Right lobe of liver (tissue), 6 donors: ENCODE measurements at regions not wholly inside any gene's neighbourhood (a gene's known extent, or its start where the extent isn't known, plus 50 kb on each side); places are given as distances from the start of the nearest gene placed in this dataset.

Experiments used
- ATAC-seq, 4 donors: fragments of 200-7000 bp; cut with Tn5 transposase; one replicate each; pipeline ENCODE4 v1.9.1; 2020; ENCODE audit warnings: mild to moderate bottlenecking in 4 of 4, moderate library complexity in 4 of 4
- DNase-seq, 3 donors: peaks; one replicate each; pipeline ENCODE4 v3.0.0-alpha.2; 2020
- H3K27ac ChIP-seq, 3 donors: fragments of 200-600 bp; one replicate each; pipeline ENCODE4 v1.8.0; 2022
- H3K27me3 ChIP-seq, 2 donors: fragments of 200-600 bp; one replicate each; pipeline ENCODE4 v1.8.0; 2022
- H3K36me3 ChIP-seq, 4 donors: fragments of 200-600 bp; sonication (generic) in 1 of 4; one replicate each; pipeline versions ENCODE4 v1.5.1 to v1.8.0; 2017 to 2022; ENCODE audit warnings: control low read depth in 1 of 4
- H3K4me1 ChIP-seq, 4 donors: fragments of 200-600 bp; sonication (generic) in 1 of 4; one replicate each; pipeline versions ENCODE4 v1.5.1 to v1.8.0; 2017 to 2022; ENCODE audit warnings: control low read depth in 1 of 4
- H3K4me3 ChIP-seq, 3 donors: fragments of 200-600 bp; one replicate each; pipeline ENCODE4 v1.8.0; 2022
- H3K9me3 ChIP-seq, 4 donors: fragments of 200-600 bp; sonication (generic) in 1 of 4; one replicate each; pipeline versions ENCODE4 v1.5.1 to v1.8.0; 2017 to 2022; ENCODE audit warnings: control low read depth in 1 of 4
- POLR2A ChIP-seq: fragments of 450-650 bp; IDR thresholded peaks from one replicate; pipeline ENCODE4 v1.6.1; 2017; ENCODE audit warnings: antibody characterized with exemption, mild to moderate bottlenecking
- WGBS: methylation state at CpG from one replicate; pipeline ENCODE4 v1.1.6; 2018; ENCODE audit warnings: low coverage, low lambda C conversion rate; ENCODE audit not compliant: insufficient coverage; ENCODE audit errors: missing lambda C conversion rate; 5-methylcytosine and 5-hydroxymethylcytosine counted together
- intact Hi-C, 2 donors: fragments of 100-400 bp; cut with DNase I; formaldehyde crosslinking; loops; one replicate each; pipeline versions ENCODE4 v1.11.2 to v1.14.1; 2022
- TF ChIP-seq, protein P1 (sequence below), 4 donors: fragments of 200-600 bp in 3 of 4; fragments of 450-650 bp in 1 of 4; IDR thresholded peaks; one replicate each; pipeline versions ENCODE4 v1.5.1 to v1.8.0; 2016 to 2022; ENCODE audit warnings: antibody characterized with exemption in 4 of 4, mild to moderate bottlenecking in 2 of 4
- donor health status: DM: no; HTN: yes; CAD: no.
- donor health status: DM: no; HTN: no; CAD: no.
- donor health status: DM: no; HTN: no; CAD: no.
- donor health status: DM: no; HTN: yes; CAD: no.
- donor health status: DM: no; HTN: yes; CAD: no.

DNA sequence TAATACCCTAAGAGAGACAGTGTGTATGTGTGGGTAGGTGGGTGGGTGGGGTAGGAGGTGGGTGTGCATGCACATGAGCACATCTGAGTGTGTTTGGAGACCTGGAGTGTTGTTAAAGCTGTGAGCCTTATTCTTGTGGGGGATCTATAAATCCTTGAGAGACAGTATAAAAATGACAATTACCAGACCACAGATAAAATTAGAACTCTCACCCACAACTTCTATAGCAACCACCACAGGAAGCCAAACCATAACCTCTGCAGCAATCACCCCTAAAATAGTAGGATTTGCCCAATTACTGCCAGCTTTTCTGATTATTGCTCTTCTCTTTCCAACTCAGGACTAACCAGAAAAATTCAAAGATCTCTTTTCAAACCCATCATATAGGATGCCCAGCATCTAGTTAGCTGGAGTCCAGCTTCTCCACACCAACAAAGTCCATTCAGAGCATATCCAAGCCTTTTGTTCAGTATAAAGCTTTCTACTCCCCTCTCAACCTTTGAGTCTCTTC is 93.4 kb upstream of the SLITRK1 start:
- intact Hi-C loops: no loop called here
- Histone ChIP-seq H3K27me3 (no peaks in the 10 kb centered on the region), H3K4me1 (no peaks in the 10 kb centered on the region), H3K27ac (no peak overlapping the region), H3K9me3 (no peaks in the 10 kb centered on the region), H3K4me3 (no peak overlapping the region), H3K36me3 (no peaks in the 10 kb centered on the region)
- no peak for DNase-seq
- TF ChIP-seq POLR2A: no peak
- TF ChIP-seq, protein P1, sequence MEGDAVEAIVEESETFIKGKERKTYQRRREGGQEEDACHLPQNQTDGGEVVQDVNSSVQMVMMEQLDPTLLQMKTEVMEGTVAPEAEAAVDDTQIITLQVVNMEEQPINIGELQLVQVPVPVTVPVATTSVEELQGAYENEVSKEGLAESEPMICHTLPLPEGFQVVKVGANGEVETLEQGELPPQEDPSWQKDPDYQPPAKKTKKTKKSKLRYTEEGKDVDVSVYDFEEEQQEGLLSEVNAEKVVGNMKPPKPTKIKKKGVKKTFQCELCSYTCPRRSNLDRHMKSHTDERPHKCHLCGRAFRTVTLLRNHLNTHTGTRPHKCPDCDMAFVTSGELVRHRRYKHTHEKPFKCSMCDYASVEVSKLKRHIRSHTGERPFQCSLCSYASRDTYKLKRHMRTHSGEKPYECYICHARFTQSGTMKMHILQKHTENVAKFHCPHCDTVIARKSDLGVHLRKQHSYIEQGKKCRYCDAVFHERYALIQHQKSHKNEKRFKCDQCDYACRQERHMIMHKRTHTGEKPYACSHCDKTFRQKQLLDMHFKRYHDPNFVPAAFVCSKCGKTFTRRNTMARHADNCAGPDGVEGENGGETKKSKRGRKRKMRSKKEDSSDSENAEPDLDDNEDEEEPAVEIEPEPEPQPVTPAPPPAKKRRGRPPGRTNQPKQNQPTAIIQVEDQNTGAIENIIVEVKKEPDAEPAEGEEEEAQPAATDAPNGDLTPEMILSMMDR (IDR thresholded peaks at IDR 0.05): no peak
- no peak for ATAC-seq

DNA sequence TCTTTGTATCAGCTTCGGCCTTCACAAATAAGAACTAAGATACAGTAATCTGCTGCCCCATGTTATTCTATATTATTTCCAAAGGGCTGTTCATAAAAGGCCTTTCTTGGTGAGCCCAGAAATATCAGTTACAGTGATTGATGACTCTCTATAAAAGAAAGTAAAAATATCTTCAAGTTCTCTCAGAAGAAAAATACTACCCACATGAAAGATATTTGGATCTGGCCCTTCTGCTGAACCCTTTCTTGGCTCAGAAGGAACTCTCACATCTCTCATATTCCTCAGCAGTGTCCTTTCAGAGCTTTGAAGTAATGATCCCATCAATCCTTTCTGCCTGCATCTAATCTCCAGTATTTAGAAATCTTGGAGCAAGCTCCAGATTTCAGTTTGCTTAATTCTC is 76.3 kb upstream of the SLITRK1 start:
- no peak for TF ChIP-seq POLR2A
- TF ChIP-seq, protein P1 (IDR thresholded peaks at IDR 0.05): no peak
- 63% methylated on average over 1 of the region's 1 CpG for WGBS
- intact Hi-C loops: no loop called here
- H3K4me1 ChIP-seq: no peaks in the 10 kb centered on the region
- DNase-seq (no peak), ATAC-seq (no peak)
- H3K36me3 ChIP-seq: no peaks in the 10 kb centered on the region
- H3K27ac ChIP-seq: no peak overlapping the region
- H3K9me3 ChIP-seq: no peaks in the 10 kb centered on the region
- no peaks in the 10 kb centered on the region for H3K27me3 ChIP-seq
- H3K4me3 ChIP-seq: no peak overlapping the region

DNA sequence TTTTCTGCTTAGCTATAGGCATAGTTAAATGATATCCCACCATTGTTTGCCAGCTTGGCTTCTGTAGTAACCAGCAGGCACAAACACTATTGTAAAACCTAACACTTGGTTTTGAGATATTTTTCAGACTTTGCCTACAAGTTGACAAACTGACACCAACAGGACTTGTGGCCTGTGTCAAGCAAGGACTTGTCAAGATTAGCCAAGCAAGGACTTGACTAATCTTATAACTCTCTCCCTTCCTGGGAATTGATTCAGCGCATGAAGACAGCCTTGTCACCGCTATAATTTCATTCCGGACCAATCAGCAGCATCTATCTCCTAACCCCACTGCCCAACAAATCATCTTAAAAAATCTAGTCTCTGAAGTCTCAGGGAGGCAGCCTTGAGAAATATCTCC is 72.7 kb upstream of the SLITRK1 start:
- H3K4me3 ChIP-seq: no peak overlapping the region
- H3K9me3 ChIP-seq: no peaks in the 10 kb centered on the region
- intact Hi-C loops: no loop called here
- no peak overlapping the region for H3K27ac ChIP-seq
- 70% methylated on average over 3 of the region's 3 CpGs for WGBS
- H3K36me3 ChIP-seq: no peaks in the 10 kb centered on the region
- DNase-seq (no peak), ATAC-seq (no peak)
- TF ChIP-seq, protein P1 (IDR thresholded peaks at IDR 0.05): no peak
- no peak for TF ChIP-seq POLR2A
- no peaks in the 10 kb centered on the region for H3K27me3 ChIP-seq
- H3K4me1 ChIP-seq: no peaks in the 10 kb centered on the region

DNA sequence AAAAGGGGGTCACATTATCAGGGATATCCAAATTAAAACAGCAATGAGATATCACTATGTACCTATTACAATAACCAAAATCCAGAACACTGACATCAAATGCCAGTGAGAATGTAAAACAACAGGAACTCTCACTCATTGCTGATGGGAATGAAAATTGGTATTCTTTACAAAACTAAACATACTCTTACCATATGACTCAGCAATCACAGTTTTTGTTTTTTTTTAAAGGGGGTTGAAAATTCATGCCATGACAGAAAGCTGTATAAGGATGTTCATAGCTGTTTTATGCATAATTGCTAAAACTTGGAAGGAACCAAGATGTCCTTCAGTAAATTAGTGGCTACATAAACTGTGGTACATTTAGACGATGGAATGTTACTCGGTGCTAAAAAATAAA is 71.6 kb upstream of the SLITRK1 start:
- H3K9me3 ChIP-seq: no peaks in the 10 kb centered on the region
- no peak for ATAC-seq
- WGBS: 52% methylated on average over 2 of the region's 2 CpGs
- H3K4me1 ChIP-seq: no peaks in the 10 kb centered on the region
- no peak overlapping the region for H3K27ac ChIP-seq
- no peaks in the 10 kb centered on the region for H3K36me3 ChIP-seq
- TF ChIP-seq, protein P1 (IDR thresholded peaks at IDR 0.05): no peak
- TF ChIP-seq POLR2A: no peak
- H3K4me3 ChIP-seq: no peak overlapping the region
- intact Hi-C loops: no loop called here
- DNase-seq: no peak
- H3K27me3 ChIP-seq: no peaks in the 10 kb centered on the region

DNA sequence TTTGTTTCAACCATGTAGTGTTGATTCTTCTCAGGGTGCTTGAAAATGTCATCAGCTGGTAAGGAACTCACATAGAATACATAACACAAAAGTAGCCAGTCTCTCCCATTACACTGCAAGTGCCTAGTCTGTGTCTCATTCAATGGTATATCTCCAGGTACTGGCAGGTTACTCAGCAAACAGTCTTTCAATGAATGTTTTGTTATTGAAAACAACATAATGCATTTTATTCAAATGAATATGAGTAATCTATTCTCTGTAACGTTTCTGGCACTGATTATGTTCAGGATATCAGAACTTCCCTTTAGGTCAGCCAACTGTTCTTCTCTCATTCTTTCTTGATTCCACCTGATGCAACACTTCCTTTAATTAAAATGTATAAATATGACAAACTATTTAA is 68.0 kb upstream of the SLITRK1 start:
- 14% methylated on average over 1 of the region's 1 CpG for WGBS
- Histone ChIP-seq H3K27ac (no peak overlapping the region), H3K36me3 (no peaks in the 10 kb centered on the region), H3K9me3 (no peaks in the 10 kb centered on the region), H3K27me3 (no peaks in the 10 kb centered on the region), H3K4me1 (no peaks in the 10 kb centered on the region), H3K4me3 (no peak overlapping the region)
- no peak for ATAC-seq
- TF ChIP-seq POLR2A: no peak
- TF ChIP-seq, protein P1 (IDR thresholded peaks at IDR 0.05): no peak
- DNase-seq: no peak
- intact Hi-C loops: no loop called here
